Progenitor cell of endocrine pancreas (in vitro differentiated cells): ENCODE measurements at regions not wholly inside any gene's neighbourhood (a gene's known extent, or its start where the extent isn't known, plus 50 kb on each side); places are given as distances from the start of the nearest gene placed in this dataset.

Experiments
- DNase-seq: peaks from one replicate; pipeline ENCODE4 v3.0.0; 2021; ENCODE audit warnings: low spot score; ENCODE audit not compliant: unreplicated experiment
- H3K27ac Mint-ChIP-seq: 2 replicates; pipeline ENCODE4 v1.8.0; 2021; ENCODE audit warnings: mild to moderate bottlenecking, moderate library complexity, mixed read lengths
- H3K27me3 Mint-ChIP-seq: 2 replicates; pipeline ENCODE4 v1.8.0; 2021; ENCODE audit warnings: mixed read lengths
- H3K36me3 Mint-ChIP-seq: 2 replicates; pipeline ENCODE4 v1.8.0; 2022; ENCODE audit warnings: mixed read lengths; ENCODE audit not compliant: insufficient read depth
- H3K4me1 Mint-ChIP-seq: 2 replicates; pipeline ENCODE4 v1.8.0; 2021; ENCODE audit warnings: low read depth, mixed read lengths
- H3K4me3 Mint-ChIP-seq: 2 replicates; pipeline ENCODE4 v1.8.0; 2021; ENCODE audit warnings: low read depth, mild to moderate bottlenecking, moderate library complexity, mixed read lengths
- H3K9me3 Mint-ChIP-seq: 2 replicates; pipeline ENCODE4 v1.8.0; 2021; ENCODE audit warnings: low read depth, mixed read lengths
- CTCF ChIP-seq: fragments of 200-600 bp; sonication (generic); IDR thresholded peaks from one replicate; pipeline ENCODE4 v1.5.0; 2021; ENCODE audit warnings: antibody characterized with exemption, mild to moderate bottlenecking; ENCODE audit not compliant: unreplicated experiment

DNA sequence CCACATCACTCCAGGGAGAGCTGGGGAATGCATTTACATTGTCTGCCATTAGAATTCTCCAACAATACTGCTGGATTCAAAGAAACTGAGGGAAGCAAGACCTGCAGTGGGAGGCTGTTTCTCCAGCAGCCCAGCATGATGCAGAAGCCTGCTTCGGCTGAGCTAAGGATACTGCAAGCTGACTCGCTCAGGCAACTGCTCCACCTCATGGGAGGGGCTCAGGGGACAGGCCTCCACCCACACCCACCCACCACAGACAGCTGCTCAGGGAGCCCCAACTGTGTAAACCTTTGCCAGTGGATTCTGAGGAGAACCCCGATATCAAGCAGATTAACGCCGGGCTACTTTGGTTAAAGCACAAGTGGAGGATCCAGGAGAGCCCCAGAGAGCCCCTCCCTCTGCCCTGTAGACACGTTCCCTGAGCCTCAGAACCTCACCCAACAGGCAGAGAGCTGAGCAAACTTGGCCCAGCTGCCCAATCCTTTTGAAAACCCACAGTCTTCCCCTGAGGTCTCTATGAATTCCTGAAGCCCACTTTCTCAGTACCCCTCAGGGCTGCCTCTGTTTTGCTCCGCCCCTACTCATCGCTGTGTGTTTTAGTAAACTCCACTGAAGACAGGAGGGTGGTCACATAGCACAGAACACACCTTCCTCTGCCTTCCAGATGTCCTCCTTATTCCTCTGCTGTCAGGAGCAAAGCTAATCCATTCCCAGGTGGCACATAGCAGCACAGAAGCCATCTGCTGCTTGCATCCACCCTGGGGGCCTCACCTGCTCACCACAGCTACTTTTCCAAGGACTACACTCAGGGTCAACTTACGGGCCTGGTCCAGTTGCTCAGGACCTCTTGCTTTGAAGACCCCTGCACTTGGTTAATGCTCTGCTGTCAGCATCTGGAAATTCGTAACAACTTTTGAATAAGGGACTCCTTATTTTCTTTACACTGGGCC, 269.0 kb downstream of the ABHD5 start:
- TF ChIP-seq CTCF, result no peak
- Mint-ChIP-seq H3K9me3 (no peaks in the 10 kb centered on the region), H3K4me1 (peaks cover 4% of the 10 kb centered on the region), H3K4me3 (no peak overlapping the region), H3K36me3 (no peaks in the 10 kb centered on the region), H3K27ac (no peak overlapping the region), H3K27me3 (peaks cover 47% of the 10 kb centered on the region)
- DNase-seq, result no peak

- H3K4me1 Mint-ChIP-seq, result peaks cover 2% of the 10 kb centered on the region
- H3K4me3 Mint-ChIP-seq, result no peak overlapping the region
- no peak for DNase-seq
- H3K9me3 Mint-ChIP-seq, result no peaks in the 10 kb centered on the region
- no peaks in the 10 kb centered on the region for H3K36me3 Mint-ChIP-seq
- no peak overlapping the region for H3K27ac Mint-ChIP-seq
- H3K27me3 Mint-ChIP-seq, result peaks cover 44% of the 10 kb centered on the region
- no peak for TF ChIP-seq CTCF
These were observed 269.7 kb downstream of the ABHD5 start for GRCh38 chr3:43960448-43960840.

- Mint-ChIP-seq H3K27ac (no peak overlapping the region), H3K27me3 (peaks cover 38% of the 10 kb centered on the region), H3K4me1 (no peaks in the 10 kb centered on the region), H3K9me3 (no peaks in the 10 kb centered on the region), H3K4me3 (no peak overlapping the region), H3K36me3 (no peaks in the 10 kb centered on the region)
- DNase-seq, result no peak
- TF ChIP-seq CTCF, result no peak
These were observed 271.3 kb downstream of the ABHD5 start for GRCh38 chr3:43962043-43962442.

GRCh38 chr3:43963208-43963607, 272.5 kb downstream of the ABHD5 start:
- no peak overlapping the region for H3K27ac Mint-ChIP-seq
- H3K4me3 Mint-ChIP-seq, result no peak overlapping the region
- H3K9me3 Mint-ChIP-seq, result no peaks in the 10 kb centered on the region
- no peak for TF ChIP-seq CTCF
- no peaks in the 10 kb centered on the region for H3K4me1 Mint-ChIP-seq
- DNase-seq, result no peak
- H3K36me3 Mint-ChIP-seq, result no peaks in the 10 kb centered on the region
- H3K27me3 Mint-ChIP-seq, result peaks cover 40% of the 10 kb centered on the region

- no peak for TF ChIP-seq CTCF
- Mint-ChIP-seq H3K27me3 (peaks cover 41% of the 10 kb centered on the region), H3K4me1 (no peaks in the 10 kb centered on the region), H3K27ac (no peak overlapping the region), H3K4me3 (no peak overlapping the region), H3K36me3 (no peaks in the 10 kb centered on the region), H3K9me3 (no peaks in the 10 kb centered on the region)
- no peak for DNase-seq
These were observed 273.9 kb downstream of the ABHD5 start for GRCh38 chr3:43964640-43965039.
